GM21447 (cell line): ENCODE measurements at regions not wholly inside any gene's neighbourhood (a gene's known extent, or its start where the extent isn't known, plus 50 kb on each side); places are given as distances from the start of the nearest gene placed in this dataset.

Source experiments
- ATAC-seq: cut with Tn5 transposase; IDR thresholded peaks from one replicate; pipeline ENCODE4 v1.9.1; 2021; ENCODE audit not compliant: unreplicated experiment

DNA sequence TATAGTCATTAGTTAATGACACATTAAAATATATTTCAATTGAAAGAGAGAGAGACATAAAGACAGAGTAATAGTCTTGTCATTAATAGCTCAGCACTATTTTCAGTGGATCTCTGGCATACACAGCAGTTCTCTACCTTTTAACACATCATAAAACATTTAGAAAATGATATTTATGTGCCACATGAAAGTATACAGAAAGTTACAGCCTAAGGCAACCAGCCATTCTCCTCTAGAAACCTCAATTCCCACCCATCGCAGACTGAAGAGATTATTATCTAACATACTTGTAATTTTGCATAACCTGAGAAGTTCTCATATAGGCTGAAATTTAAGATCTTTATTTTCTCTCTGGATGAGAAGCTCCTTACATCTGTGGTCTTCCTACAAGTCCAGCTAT, 58.7 kb upstream of the FAM83B start:
- no peak for ATAC-seq
